ENCODE measurements at regions not wholly inside any gene's neighbourhood (a gene's known extent, or its start where the extent isn't known, plus 50 kb on each side); places are given as distances from the start of the nearest gene placed in this dataset.

- WGBS, 2 donors, result 69 to 90% methylated on average over 3 of the region's 3 CpGs
- Histone ChIP-seq H3K4me3 (no peak overlapping the region), H3K27ac (no peak overlapping the region), H3K4me1 (no peaks in the 10 kb centered on the region), H3K36me3 (no peaks in the 10 kb centered on the region), H3K9me3 (no peaks in the 10 kb centered on the region), H3K27me3 (peaks cover 0 to 7% of the 10 kb centered on the region in 2 donors)
- TF ChIP-seq EP300 (IDR thresholded peaks at IDR 0.05) (no peak), POLR2A (IDR thresholded peaks at IDR 0.05) (no peak)
- TF ChIP-seq, protein P1, sequence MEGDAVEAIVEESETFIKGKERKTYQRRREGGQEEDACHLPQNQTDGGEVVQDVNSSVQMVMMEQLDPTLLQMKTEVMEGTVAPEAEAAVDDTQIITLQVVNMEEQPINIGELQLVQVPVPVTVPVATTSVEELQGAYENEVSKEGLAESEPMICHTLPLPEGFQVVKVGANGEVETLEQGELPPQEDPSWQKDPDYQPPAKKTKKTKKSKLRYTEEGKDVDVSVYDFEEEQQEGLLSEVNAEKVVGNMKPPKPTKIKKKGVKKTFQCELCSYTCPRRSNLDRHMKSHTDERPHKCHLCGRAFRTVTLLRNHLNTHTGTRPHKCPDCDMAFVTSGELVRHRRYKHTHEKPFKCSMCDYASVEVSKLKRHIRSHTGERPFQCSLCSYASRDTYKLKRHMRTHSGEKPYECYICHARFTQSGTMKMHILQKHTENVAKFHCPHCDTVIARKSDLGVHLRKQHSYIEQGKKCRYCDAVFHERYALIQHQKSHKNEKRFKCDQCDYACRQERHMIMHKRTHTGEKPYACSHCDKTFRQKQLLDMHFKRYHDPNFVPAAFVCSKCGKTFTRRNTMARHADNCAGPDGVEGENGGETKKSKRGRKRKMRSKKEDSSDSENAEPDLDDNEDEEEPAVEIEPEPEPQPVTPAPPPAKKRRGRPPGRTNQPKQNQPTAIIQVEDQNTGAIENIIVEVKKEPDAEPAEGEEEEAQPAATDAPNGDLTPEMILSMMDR (IDR thresholded peaks at IDR 0.05), result no peak
- DNase-seq (ENCODE audit: low spot score in 2 of 2), result no peak
Observed at GRCh38 chrX:9188117-9188516, 154.2 kb upstream of the FAM9B start.

DNA sequence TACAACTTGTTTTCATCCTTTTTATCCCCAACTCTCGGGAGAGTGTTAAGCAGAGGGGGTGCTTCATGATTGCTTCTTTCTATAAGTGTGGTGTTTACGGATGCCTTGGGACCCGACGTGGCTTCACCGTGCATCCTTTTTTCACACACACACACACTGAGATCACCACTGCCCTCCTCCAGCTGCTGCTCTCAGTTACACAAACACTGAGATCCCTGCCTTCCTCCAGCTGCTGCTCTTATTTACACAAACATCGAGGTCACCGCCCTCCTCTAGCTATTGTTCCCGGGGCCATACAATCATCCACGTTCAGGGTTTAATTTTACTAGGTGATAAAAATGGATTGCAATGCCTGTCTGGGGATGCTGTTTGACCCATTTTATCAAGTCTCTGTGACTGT, 155.4 kb upstream of the FAM9B start:
- Histone ChIP-seq H3K36me3 (no peaks in the 10 kb centered on the region), H3K4me1 (no peaks in the 10 kb centered on the region), H3K27me3 (peaks cover 0 to 7% of the 10 kb centered on the region in 2 donors), H3K4me3 (no peak overlapping the region), H3K9me3 (no peaks in the 10 kb centered on the region), H3K27ac (no peak overlapping the region)
- TF ChIP-seq POLR2A (IDR thresholded peaks at IDR 0.05) (no peak), EP300 (IDR thresholded peaks at IDR 0.05) (no peak)
- TF ChIP-seq, protein P1 (IDR thresholded peaks at IDR 0.05), result no peak
- WGBS, 2 donors, result 56 to 57% methylated on average over 9 of the region's 9 CpGs
- no peak for DNase-seq (ENCODE audit: low spot score in 2 of 2)

DNA sequence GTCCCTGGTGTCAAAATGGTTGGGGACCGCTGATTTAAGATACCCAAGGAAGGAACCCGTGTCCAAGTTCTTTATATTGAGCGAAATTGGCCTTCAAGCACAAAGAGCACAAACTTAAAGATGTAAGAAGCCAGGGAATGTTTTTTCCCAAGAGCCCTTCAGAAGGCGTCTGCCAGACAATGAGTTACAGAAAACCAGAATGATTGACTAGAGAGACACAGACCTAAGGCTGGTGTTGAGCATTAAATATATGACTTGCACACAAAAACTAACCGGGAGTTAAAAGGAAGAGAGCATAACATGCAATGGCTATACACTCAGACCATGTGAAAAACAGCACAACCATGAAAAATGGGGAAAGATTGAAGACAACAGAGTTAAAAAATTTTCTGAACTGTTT, 157.5 kb upstream of the FAM9B start:
- WGBS, 2 donors, result 79 to 84% methylated on average over 5 of the region's 5 CpGs
- TF ChIP-seq, protein P1 (IDR thresholded peaks at IDR 0.05), result no peak
- TF ChIP-seq EP300 (IDR thresholded peaks at IDR 0.05) (no peak), POLR2A (IDR thresholded peaks at IDR 0.05) (no peak)
- no peak overlapping the region for H3K4me3 ChIP-seq

GRCh38 chrX:9195199-9195880, 161.4 kb upstream of the FAM9B start:
- Histone ChIP-seq H3K4me3 (no peak overlapping the region), H3K27ac (no peak overlapping the region), H3K9me3 (no peaks in the 10 kb centered on the region), H3K36me3 (no peaks in the 10 kb centered on the region), H3K4me1 (no peaks in the 10 kb centered on the region), H3K27me3 (no peaks in the 10 kb centered on the region)
- WGBS, 2 donors, result 67 to 82% methylated on average over 1 to 4 of the region's 4 CpGs
- TF ChIP-seq, protein P1 (IDR thresholded peaks at IDR 0.05), result no peak
- TF ChIP-seq EP300 (IDR thresholded peaks at IDR 0.05) (no peak), POLR2A (IDR thresholded peaks at IDR 0.05) (no peak)
- DNase-seq (ENCODE audit: low spot score in 2 of 2), result no peak

More for the DNA sequence above, 157.5 kb upstream of the FAM9B start:
- no peaks in the 10 kb centered on the region for H3K4me1 ChIP-seq
- no peak for DNase-seq (ENCODE audit: low spot score in 2 of 2)
- peaks cover 0 to 5% of the 10 kb centered on the region in 2 donors for H3K27me3 ChIP-seq
- H3K27ac ChIP-seq, result no peak overlapping the region
- H3K36me3 ChIP-seq, result no peaks in the 10 kb centered on the region
- no peaks in the 10 kb centered on the region for H3K9me3 ChIP-seq

GRCh38 chrX:9196961-9197640, 163.2 kb upstream of the FAM9B start:
- no peak for DNase-seq (ENCODE audit: low spot score in 2 of 2)
- 60 to 70% methylated on average over 6 of the region's 6 CpGs for WGBS, 2 donors
- no peak overlapping the region for H3K27ac ChIP-seq
- no peaks in the 10 kb centered on the region for H3K36me3 ChIP-seq
- no peak overlapping the region for H3K4me3 ChIP-seq
- TF ChIP-seq, protein P1 (IDR thresholded peaks at IDR 0.05), result no peak
- TF ChIP-seq EP300 (IDR thresholded peaks at IDR 0.05) (no peak), POLR2A (IDR thresholded peaks at IDR 0.05) (no peak)
- H3K27me3 ChIP-seq, result no peaks in the 10 kb centered on the region
- H3K9me3 ChIP-seq, result no peaks in the 10 kb centered on the region
- no peaks in the 10 kb centered on the region for H3K4me1 ChIP-seq
